Nephron progenitor cell (in vitro differentiated cells): ENCODE measurements at regions not wholly inside any gene's neighbourhood (a gene's known extent, or its start where the extent isn't known, plus 50 kb on each side); places are given as distances from the start of the nearest gene placed in this dataset.

Experiments used
- DNase-seq: peaks from one replicate; pipeline ENCODE4 v3.0.0; 2021
- H3K27ac Mint-ChIP-seq: 2 replicates; pipeline ENCODE4 v1.8.0; 2021; ENCODE audit warnings: mild to moderate bottlenecking, moderate library complexity, mixed read lengths
- H3K27me3 Mint-ChIP-seq: 2 replicates; pipeline ENCODE4 v1.8.0; 2021; ENCODE audit warnings: mild to moderate bottlenecking, low read depth, mixed read lengths; ENCODE audit not compliant: poor library complexity
- H3K36me3 Mint-ChIP-seq: 2 replicates; pipeline ENCODE4 v1.8.0; 2021; ENCODE audit warnings: low read depth, mixed read lengths
- H3K4me1 Mint-ChIP-seq: 2 replicates; pipeline ENCODE4 v1.8.0; 2021; ENCODE audit warnings: mixed read lengths
- H3K4me3 Mint-ChIP-seq: 2 replicates; pipeline ENCODE4 v1.8.0; 2021; ENCODE audit warnings: mild to moderate bottlenecking, moderate library complexity, mixed read lengths
- H3K9me3 Mint-ChIP-seq: 2 replicates; pipeline ENCODE4 v1.8.0; 2021; ENCODE audit warnings: mild to moderate bottlenecking, moderate library complexity, mixed read lengths
- CTCF ChIP-seq: fragments of 200-600 bp; sonication (generic); IDR thresholded peaks from 2 replicates; pipeline ENCODE4 v1.5.0; 2021; ENCODE audit warnings: antibody characterized with exemption

- peaks cover 46% of the 10 kb centered on the region for H3K27me3 Mint-ChIP-seq
- TF ChIP-seq CTCF = peak; percentile 37
- H3K27ac Mint-ChIP-seq = no peak overlapping the region
- H3K4me1 Mint-ChIP-seq = peaks cover 16% of the 10 kb centered on the region
- no peak overlapping the region for H3K4me3 Mint-ChIP-seq
- no peaks in the 10 kb centered on the region for H3K9me3 Mint-ChIP-seq
- H3K36me3 Mint-ChIP-seq = no peaks in the 10 kb centered on the region
- peak; percentile 70 for DNase-seq
Measured at GRCh38 chr2:23330214-23330613, 54.8 kb upstream of the KLHL29 start.
